HL-60 (cell line): ENCODE measurements at regions not wholly inside any gene's neighbourhood (a gene's known extent, or its start where the extent isn't known, plus 50 kb on each side); places are given as distances from the start of the nearest gene placed in this dataset.

ENCODE experiments used
- CTCF ChIP-seq: IDR thresholded peaks from one replicate; pipeline ENCODE4 v1.5.1; 2011; ENCODE audit warnings: low read length, control low read depth, inconsistent platforms; ENCODE audit not compliant: insufficient read depth
- GABPA ChIP-seq: IDR thresholded peaks from 2 replicates; pipeline ENCODE4 v1.6.1; 2012; ENCODE audit warnings: low read depth
- REST ChIP-seq: IDR thresholded peaks from 2 replicates; pipeline ENCODE4 v1.6.1; 2012; ENCODE audit warnings: low read depth; ENCODE audit not compliant: insufficient replicate concordance

DNA sequence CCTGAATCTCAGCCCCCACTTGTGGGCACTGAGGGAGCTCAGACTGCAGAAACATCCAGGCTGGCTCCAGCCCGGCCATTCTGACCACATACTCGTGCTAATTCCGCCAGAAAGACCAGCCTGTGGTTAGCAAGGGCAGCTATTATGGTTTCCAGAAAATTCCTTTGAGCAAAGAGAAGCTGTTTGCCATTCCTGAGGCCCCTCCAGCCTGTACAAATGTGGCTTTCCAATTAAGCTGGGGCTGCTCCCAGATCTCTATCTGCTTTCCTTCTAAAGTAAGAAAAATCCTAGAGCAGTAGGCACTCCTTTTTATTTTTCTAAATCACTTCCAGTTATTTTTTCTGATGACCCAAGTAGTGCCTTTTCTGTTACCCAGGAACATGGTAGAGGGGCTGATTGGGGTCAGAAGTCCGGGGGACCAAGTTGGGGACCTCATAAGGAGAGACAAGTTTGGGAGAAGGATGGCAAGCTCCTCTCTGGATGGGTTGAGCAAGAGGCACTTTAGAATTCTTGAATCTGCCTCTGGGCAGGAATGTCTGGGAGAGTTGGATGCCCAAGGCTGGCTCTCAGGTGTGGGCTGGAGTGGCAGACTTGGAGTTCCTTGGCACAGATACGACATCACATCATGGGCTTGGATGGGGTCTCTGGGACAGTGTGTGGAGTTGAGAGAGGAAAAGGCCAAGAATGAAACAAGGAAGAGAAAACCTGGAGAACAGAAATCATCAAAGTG, 83.3 kb upstream of the TNRC6C start:
- TF ChIP-seq CTCF (no peak), GABPA (no peak), REST (no peak)
